Lower leg skin (tissue), 4 donors: ENCODE measurements at regions not wholly inside any gene's neighbourhood (a gene's known extent, or its start where the extent isn't known, plus 50 kb on each side); places are given as distances from the start of the nearest gene placed in this dataset.

ENCODE experiments used
- DNase-seq, 2 donors: peaks; one replicate each; pipeline ENCODE4 v3.0.0-alpha.2; 2019; ENCODE audit warnings: low spot score in 2 of 2
- H3K4me3 ChIP-seq: fragments of 200-600 bp; sonication (generic); 2 replicates; pipeline ENCODE4 v1.5.1; 2017; ENCODE audit warnings: mild to moderate bottlenecking, low read depth; ENCODE audit not compliant: poor library complexity, severe bottlenecking
- POLR2A ChIP-seq, 2 donors: fragments of 450-650 bp; IDR thresholded peaks; one replicate each; pipeline ENCODE4 v1.6.1; 2016 to 2017; ENCODE audit warnings: antibody characterized with exemption in 2 of 2, mild to moderate bottlenecking in 1 of 2, moderate library complexity in 1 of 2
- WGBS, 2 donors: methylation state at CpG; one replicate each; pipeline ENCODE4 v1.1.5; 2018; 5-methylcytosine and 5-hydroxymethylcytosine counted together
- intact Hi-C: fragments of 100-400 bp; cut with DNase I; formaldehyde crosslinking; loops from one replicate; pipeline ENCODE4 v1.15.0; 2023; ENCODE audit warnings: low total_unique reads
- TF ChIP-seq, protein P1 (sequence below), 3 donors: fragments of 450-650 bp; IDR thresholded peaks; one replicate each; pipeline ENCODE4 v1.5.1; 2016; ENCODE audit warnings: antibody characterized with exemption in 3 of 3, mild to moderate bottlenecking in 3 of 3, moderate library complexity in 2 of 3

DNA sequence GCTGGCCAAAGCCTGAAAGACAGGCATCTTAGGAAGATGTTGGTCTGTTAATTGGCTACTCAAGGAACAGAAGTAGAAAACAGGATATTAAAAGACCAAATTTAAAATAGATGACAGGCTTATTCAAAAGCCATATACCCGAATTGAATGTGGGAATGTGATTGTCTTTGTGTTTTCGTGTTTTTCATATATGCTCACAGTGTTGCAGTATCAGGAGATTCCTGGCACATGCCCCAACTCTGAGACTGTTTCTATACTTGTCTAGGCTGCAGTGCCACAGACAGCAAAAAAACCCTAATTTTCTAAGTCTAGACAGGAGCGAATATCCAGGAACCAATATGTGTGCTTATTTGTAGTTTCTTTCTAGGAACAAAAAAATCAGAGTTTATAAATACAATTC, 57.4 kb upstream of the KRR1 start:
- intact Hi-C loops: no loop called here
- 60 to 62% methylated on average over 3 of the region's 3 CpGs for WGBS, 2 donors
- no peak for DNase-seq
- no peak overlapping the region for H3K4me3 ChIP-seq
- no peak for TF ChIP-seq POLR2A (IDR thresholded peaks at IDR 0.05)
- TF ChIP-seq, protein P1, sequence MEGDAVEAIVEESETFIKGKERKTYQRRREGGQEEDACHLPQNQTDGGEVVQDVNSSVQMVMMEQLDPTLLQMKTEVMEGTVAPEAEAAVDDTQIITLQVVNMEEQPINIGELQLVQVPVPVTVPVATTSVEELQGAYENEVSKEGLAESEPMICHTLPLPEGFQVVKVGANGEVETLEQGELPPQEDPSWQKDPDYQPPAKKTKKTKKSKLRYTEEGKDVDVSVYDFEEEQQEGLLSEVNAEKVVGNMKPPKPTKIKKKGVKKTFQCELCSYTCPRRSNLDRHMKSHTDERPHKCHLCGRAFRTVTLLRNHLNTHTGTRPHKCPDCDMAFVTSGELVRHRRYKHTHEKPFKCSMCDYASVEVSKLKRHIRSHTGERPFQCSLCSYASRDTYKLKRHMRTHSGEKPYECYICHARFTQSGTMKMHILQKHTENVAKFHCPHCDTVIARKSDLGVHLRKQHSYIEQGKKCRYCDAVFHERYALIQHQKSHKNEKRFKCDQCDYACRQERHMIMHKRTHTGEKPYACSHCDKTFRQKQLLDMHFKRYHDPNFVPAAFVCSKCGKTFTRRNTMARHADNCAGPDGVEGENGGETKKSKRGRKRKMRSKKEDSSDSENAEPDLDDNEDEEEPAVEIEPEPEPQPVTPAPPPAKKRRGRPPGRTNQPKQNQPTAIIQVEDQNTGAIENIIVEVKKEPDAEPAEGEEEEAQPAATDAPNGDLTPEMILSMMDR (IDR thresholded peaks at IDR 0.05): no peak

DNA sequence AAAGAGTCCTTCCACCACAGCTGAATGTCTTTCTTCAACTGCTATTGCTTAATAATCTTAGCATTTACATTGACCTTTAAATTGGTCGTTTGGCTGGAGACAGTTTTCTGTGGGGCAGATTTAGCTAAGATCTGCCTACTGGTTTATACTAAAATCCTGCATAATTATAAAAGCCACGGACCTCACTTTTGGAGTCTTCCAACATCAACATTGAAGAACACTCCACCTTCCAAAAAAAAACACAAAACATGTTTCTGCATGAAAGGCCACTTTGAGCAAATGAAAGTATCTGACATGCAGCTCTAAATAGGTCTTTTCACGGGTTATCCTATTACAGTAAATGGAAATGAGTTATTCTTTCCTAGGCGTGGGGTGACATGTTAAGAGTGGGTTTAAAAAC, 57.0 kb upstream of the KRR1 start:
- 34 to 37% methylated on average over 4 of the region's 4 CpGs for WGBS, 2 donors
- H3K4me3 ChIP-seq: no peak overlapping the region
- intact Hi-C loops: no loop called here
- DNase-seq: no peak
- TF ChIP-seq POLR2A (IDR thresholded peaks at IDR 0.05): no peak
- TF ChIP-seq, protein P1 (IDR thresholded peaks at IDR 0.05): no peak

DNA sequence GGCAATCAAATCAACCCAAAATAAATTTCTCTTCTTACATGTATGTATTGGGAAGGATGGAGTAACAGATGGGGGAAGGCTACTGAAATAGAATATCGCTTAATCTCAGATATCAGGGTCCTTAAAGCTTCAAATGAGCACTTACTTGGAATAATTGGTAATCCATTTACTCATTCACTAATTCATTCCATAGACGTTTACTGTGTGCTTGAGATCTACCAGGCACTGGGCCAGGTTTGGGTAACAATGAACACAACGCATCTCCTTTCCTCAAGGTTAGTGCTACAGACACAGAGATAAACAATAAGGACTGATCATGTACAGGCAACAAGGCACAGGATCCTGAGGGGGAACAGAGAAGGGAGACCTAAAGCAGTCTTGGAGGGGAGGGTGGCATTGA, 54.4 kb upstream of the KRR1 start:
- TF ChIP-seq POLR2A (IDR thresholded peaks at IDR 0.05): no peak
- TF ChIP-seq, protein P1 (IDR thresholded peaks at IDR 0.05): no peak
- no peak for DNase-seq
- H3K4me3 ChIP-seq: no peak overlapping the region
- WGBS, 2 donors: 86 to 87% methylated on average over 3 of the region's 3 CpGs
- intact Hi-C loops: no loop called here

DNA sequence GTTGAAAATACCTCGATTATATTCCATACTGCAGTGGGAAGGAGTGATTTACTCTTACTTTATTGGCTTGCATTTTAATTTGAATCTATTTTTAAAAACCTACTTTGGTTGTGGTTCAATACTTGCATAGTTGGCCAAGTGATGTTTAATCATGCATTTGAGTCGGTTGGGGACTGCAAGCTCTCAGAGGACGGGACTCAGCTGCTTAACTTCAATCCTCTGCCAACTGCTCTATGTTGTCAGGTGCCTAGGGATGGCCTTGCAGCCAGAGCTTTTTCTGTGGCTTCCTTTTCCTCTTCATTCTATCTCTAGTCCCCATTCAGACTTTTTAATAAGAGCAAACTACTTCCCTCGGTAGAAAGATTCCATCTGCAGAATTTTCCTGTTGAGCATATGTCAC, 53.4 kb upstream of the KRR1 start:
- 39 to 58% methylated on average over 4 of the region's 4 CpGs for WGBS, 2 donors
- no peak overlapping the region for H3K4me3 ChIP-seq
- no peak for TF ChIP-seq POLR2A (IDR thresholded peaks at IDR 0.05)
- TF ChIP-seq, protein P1 (IDR thresholded peaks at IDR 0.05): no peak
- DNase-seq: no peak
- intact Hi-C loops: no loop called here

DNA sequence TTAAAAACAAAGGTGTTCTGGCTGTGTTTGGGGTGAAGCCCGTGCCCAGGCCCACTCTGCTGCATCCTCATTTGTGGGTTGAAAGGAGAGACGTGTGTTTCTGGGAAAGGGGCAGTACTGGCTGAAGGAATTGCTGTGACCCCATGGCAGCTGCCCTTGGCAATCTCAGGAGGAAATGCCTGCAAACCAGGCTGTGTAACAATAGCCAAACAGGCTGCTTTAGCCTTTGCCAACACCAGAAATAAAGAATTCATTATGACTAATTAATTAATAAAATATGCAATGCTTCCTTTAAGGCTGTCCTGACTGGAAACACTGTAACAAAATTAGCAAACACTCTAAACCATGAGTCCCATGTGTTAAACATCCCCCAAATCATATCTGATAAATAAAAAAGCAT, 53.0 kb upstream of the KRR1 start:
- 51 to 54% methylated on average over 2 of the region's 2 CpGs for WGBS, 2 donors
- intact Hi-C loops: no loop called here

DNA sequence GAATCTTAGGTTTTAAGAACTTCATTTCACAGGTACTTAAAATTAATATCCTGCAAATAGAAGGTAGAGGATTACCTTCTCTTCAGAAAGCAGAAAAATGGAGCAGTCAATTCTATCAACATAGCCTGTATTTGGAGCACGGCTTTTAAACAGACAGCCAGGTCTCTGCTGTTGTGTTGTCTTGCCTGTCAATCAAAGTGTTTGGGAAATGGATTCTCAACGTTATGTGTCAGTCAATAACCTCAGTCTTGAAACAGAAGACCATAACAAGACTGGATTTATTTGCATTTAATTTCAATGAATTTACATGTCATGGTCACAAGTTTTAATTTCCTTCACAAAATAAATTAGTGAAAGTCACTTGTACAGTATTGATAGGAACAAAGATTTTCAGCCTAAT, 51.9 kb upstream of the KRR1 start:
- TF ChIP-seq POLR2A (IDR thresholded peaks at IDR 0.05): no peak
- TF ChIP-seq, protein P1 (IDR thresholded peaks at IDR 0.05): no peak
- DNase-seq: no peak
- no peak overlapping the region for H3K4me3 ChIP-seq
- intact Hi-C loops: no loop called here
- 88% methylated on average over 2 of the region's 2 CpGs for WGBS, 2 donors

More for the DNA sequence above, 53.0 kb upstream of the KRR1 start:
- H3K4me3 ChIP-seq: no peak overlapping the region
- TF ChIP-seq POLR2A (IDR thresholded peaks at IDR 0.05): no peak
- TF ChIP-seq, protein P1 (IDR thresholded peaks at IDR 0.05): no peak
- DNase-seq: no peak
